Lower leg skin (tissue), 4 donors: ENCODE measurements at regions not wholly inside any gene's neighbourhood (a gene's known extent, or its start where the extent isn't known, plus 50 kb on each side); places are given as distances from the start of the nearest gene placed in this dataset.

Experiments
- DNase-seq, 2 donors: peaks; one replicate each; pipeline ENCODE4 v3.0.0-alpha.2; 2019; ENCODE audit warnings: low spot score in 2 of 2
- H3K4me3 ChIP-seq: fragments of 200-600 bp; sonication (generic); 2 replicates; pipeline ENCODE4 v1.5.1; 2017; ENCODE audit warnings: mild to moderate bottlenecking, low read depth; ENCODE audit not compliant: poor library complexity, severe bottlenecking
- CTCF ChIP-seq, 3 donors: fragments of 450-650 bp; IDR thresholded peaks; one replicate each; pipeline ENCODE4 v1.5.1; 2016; ENCODE audit warnings: antibody characterized with exemption in 3 of 3, mild to moderate bottlenecking in 3 of 3, moderate library complexity in 2 of 3
- POLR2A ChIP-seq, 2 donors: fragments of 450-650 bp; IDR thresholded peaks; one replicate each; pipeline ENCODE4 v1.6.1; 2016 to 2017; ENCODE audit warnings: antibody characterized with exemption in 2 of 2, mild to moderate bottlenecking in 1 of 2, moderate library complexity in 1 of 2
- WGBS, 2 donors: methylation state at CpG; one replicate each; pipeline ENCODE4 v1.1.5; 2018; 5-methylcytosine and 5-hydroxymethylcytosine counted together
- intact Hi-C: fragments of 100-400 bp; cut with DNase I; formaldehyde crosslinking; loops from one replicate; pipeline ENCODE4 v1.15.0; 2023; ENCODE audit warnings: low total_unique reads

DNA sequence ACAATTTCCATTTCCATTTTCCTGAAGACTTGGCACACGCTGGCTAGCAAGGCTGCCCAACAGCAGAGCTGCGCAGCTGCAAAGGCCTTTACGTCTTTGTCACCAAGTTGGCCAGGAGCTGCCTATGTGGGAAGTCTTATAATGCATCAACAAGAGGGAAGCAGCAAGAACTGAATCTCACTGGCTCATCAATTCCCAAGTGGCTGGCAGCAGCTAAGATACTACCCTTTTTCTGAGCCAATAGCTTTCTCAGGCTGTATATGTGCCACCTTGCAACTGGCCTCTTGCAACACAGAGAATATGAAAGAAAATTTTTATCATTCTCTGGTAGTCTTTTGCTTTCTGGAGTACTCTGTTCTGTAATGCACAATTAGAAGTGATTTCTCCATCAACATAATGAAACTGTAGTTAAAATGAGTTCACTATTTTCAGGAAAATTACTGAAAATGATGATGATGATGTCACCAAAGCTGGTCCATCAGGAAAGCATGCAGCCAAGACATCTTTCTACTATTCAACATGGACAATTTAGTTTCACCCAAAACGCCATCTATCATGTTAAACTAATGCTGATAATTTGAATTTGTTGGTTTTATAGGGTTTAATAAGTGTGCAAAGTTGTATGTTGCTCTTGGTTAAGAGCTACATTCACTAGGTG is 97.3 kb upstream of the FOXA2 start:
- DNase-seq: no peak
- intact Hi-C loops: loop anchor here (5.0 kb wide), 1 partner anchor 339 kb away; no protein-coding TSS in a partner anchor

DNA sequence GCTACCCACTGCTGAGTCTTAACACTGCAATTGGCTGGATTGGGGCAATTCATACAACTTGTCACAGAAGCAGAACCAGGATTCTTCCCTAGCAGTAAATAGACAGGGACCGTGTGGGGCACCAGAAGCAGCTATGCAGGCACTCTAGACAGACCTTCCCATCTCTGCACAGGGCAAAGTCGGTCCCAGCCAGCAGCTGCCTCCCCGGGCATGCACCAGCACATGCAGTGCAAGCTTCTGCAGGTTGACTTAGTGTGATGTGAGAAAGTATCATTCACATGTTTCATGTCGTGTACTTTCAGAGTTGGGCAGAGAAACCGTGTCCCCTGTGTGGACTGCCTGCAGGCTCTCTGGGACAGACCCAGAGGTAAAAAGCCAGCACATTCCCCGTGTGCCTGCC is 98.0 kb upstream of the FOXA2 start:
- H3K4me3 ChIP-seq: no peak overlapping the region
- intact Hi-C loops: loop anchor here (5.0 kb wide), 1 partner anchor 340 kb away; no protein-coding TSS in a partner anchor
- TF ChIP-seq CTCF (IDR thresholded peaks at IDR 0.05) (no peak), POLR2A (IDR thresholded peaks at IDR 0.05) (no peak)
- 47 to 56% methylated on average over 6 of the region's 6 CpGs for WGBS, 2 donors
- no peak for DNase-seq

More for the DNA sequence above, 97.3 kb upstream of the FOXA2 start:
- 80 to 87% methylated on average over 4 of the region's 4 CpGs for WGBS, 2 donors
- TF ChIP-seq CTCF (IDR thresholded peaks at IDR 0.05): no peak
- no peak for TF ChIP-seq POLR2A (IDR thresholded peaks at IDR 0.05)
- no peak overlapping the region for H3K4me3 ChIP-seq

- H3K4me3 ChIP-seq: no peak overlapping the region
- intact Hi-C loops: loop anchor here (5.0 kb wide), 1 partner anchor 342 kb away; no protein-coding TSS in a partner anchor
- 34 to 35% methylated on average over 9 to 12 of the region's 12 CpGs for WGBS, 2 donors
- peak in 1 of 2 donors; percentile 55 for DNase-seq
- TF ChIP-seq CTCF (IDR thresholded peaks at IDR 0.05): peak in 1 of 3 donors; percentile 51
- TF ChIP-seq POLR2A (IDR thresholded peaks at IDR 0.05): no peak
Observed at GRCh38 chr20:22684072-22684762, 99.8 kb upstream of the FOXA2 start.

GRCh38 chr20:22684763-22685443 is 100.5 kb upstream of the FOXA2 start:
- intact Hi-C loops: loop anchor here (5.0 kb wide), 1 partner anchor 343 kb away; no protein-coding TSS in a partner anchor
- WGBS, 2 donors: 54 to 61% methylated on average over 7 of the region's 7 CpGs
- no peak for TF ChIP-seq POLR2A (IDR thresholded peaks at IDR 0.05)
- no peak for TF ChIP-seq CTCF (IDR thresholded peaks at IDR 0.05)
- no peak overlapping the region for H3K4me3 ChIP-seq
- DNase-seq: peak; percentile 12 to 70

- WGBS, 2 donors: 52 to 54% methylated on average over 7 of the region's 7 CpGs
Observed at GRCh38 chr20:22686097-22686496, 101.7 kb upstream of the FOXA2 start.

More at GRCh38 chr20:22686097-22686496, 101.7 kb upstream of the FOXA2 start:
- DNase-seq: peak in 1 of 2 donors; percentile 81
- no peak overlapping the region for H3K4me3 ChIP-seq
- TF ChIP-seq CTCF (IDR thresholded peaks at IDR 0.05) (no peak), POLR2A (IDR thresholded peaks at IDR 0.05) (no peak)
- intact Hi-C loops: no loop called here
